ENCODE measurements at regions not wholly inside any gene's neighbourhood (a gene's known extent, or its start where the extent isn't known, plus 50 kb on each side); places are given as distances from the start of the nearest gene placed in this dataset.

GRCh38 chr6:144796070-144796469 lies 510.9 kb downstream of the UTRN start:
- no peak for TF ChIP-seq POLR2A (IDR thresholded peaks at IDR 0.05)
- TF ChIP-seq POLR2AphosphoS5 (IDR thresholded peaks at IDR 0.05), result no peak
- TF ChIP-seq EP300 (IDR thresholded peaks at IDR 0.05), result no peak
- no peak for TF ChIP-seq CTCF (IDR thresholded peaks at IDR 0.05)
- no peaks in the 10 kb centered on the region for H3K27me3 ChIP-seq
- no peak for DNase-seq
- H3K9me3 ChIP-seq, result no peaks in the 10 kb centered on the region
- WGBS, 2 donors, result 93 to 99% methylated on average over 2 of the region's 2 CpGs
- H3K36me3 ChIP-seq, result peaks cover 10 to 63% (median 22%) of the 10 kb centered on the region in 4 donors
- H3K4me1 ChIP-seq, result no peaks in the 10 kb centered on the region
- ATAC-seq (ENCODE audit: low FRiP score in 2 of 2), result no peak
- H3K27ac ChIP-seq, result no peak overlapping the region
- H3K4me3 ChIP-seq, result no peak overlapping the region

GRCh38 chr6:144797881-144798589 lies 512.9 kb downstream of the UTRN start:
- DNase-seq (no peak), ATAC-seq (ENCODE audit: low FRiP score in 2 of 2) (no peak)
- no peaks in the 10 kb centered on the region for H3K4me1 ChIP-seq
- H3K27me3 ChIP-seq, result no peaks in the 10 kb centered on the region
- no peak overlapping the region for H3K4me3 ChIP-seq
- no peak overlapping the region for H3K27ac ChIP-seq
- 86 to 91% methylated on average over 7 of the region's 7 CpGs for WGBS, 2 donors
- H3K9me3 ChIP-seq, result no peaks in the 10 kb centered on the region
- TF ChIP-seq EP300 (IDR thresholded peaks at IDR 0.05) (no peak), POLR2A (IDR thresholded peaks at IDR 0.05) (no peak), POLR2AphosphoS5 (IDR thresholded peaks at IDR 0.05) (no peak), CTCF (IDR thresholded peaks at IDR 0.05) (no peak)
- peaks cover 7 to 58% (median 22%) of the 10 kb centered on the region in 4 donors for H3K36me3 ChIP-seq

- ATAC-seq (ENCODE audit: low FRiP score in 2 of 2), result no peak
- DNase-seq, result no peak
- H3K36me3 ChIP-seq, result peaks cover 0 to 30% (median 0%) of the 10 kb centered on the region in 4 donors
- H3K9me3 ChIP-seq, result no peaks in the 10 kb centered on the region
- H3K4me1 ChIP-seq, result no peaks in the 10 kb centered on the region
- TF ChIP-seq EP300 (IDR thresholded peaks at IDR 0.05) (no peak), POLR2A (IDR thresholded peaks at IDR 0.05) (no peak), CTCF (IDR thresholded peaks at IDR 0.05) (no peak), POLR2AphosphoS5 (IDR thresholded peaks at IDR 0.05) (no peak)
- no peak overlapping the region for H3K4me3 ChIP-seq
- H3K27me3 ChIP-seq, result no peaks in the 10 kb centered on the region
- no peak overlapping the region for H3K27ac ChIP-seq
Measured at GRCh38 chr6:144804246-144804790, 519.2 kb downstream of the UTRN start.

GRCh38 chr6:144805049-144805448 lies 519.9 kb downstream of the UTRN start:
- DNase-seq, result no peak
- TF ChIP-seq EP300 (IDR thresholded peaks at IDR 0.05) (no peak), POLR2A (IDR thresholded peaks at IDR 0.05) (no peak)
- H3K4me1 ChIP-seq, result peaks cover 0 to 4% (median 0%) of the 10 kb centered on the region in 4 donors
- 67 to 78% methylated on average over 1 of the region's 1 CpG for WGBS, 2 donors
- no peaks in the 10 kb centered on the region for H3K27me3 ChIP-seq
- no peak for ATAC-seq (ENCODE audit: low FRiP score in 2 of 2)
- H3K4me3 ChIP-seq, result no peak overlapping the region
- peaks cover 0 to 28% (median 0%) of the 10 kb centered on the region in 4 donors for H3K36me3 ChIP-seq
- H3K27ac ChIP-seq, result no peak overlapping the region
- H3K9me3 ChIP-seq, result no peaks in the 10 kb centered on the region

GRCh38 chr6:144806222-144806621 lies 521.1 kb downstream of the UTRN start:
- no peak for DNase-seq
- peaks cover 0 to 28% (median 0%) of the 10 kb centered on the region in 4 donors for H3K36me3 ChIP-seq
- H3K9me3 ChIP-seq, result no peaks in the 10 kb centered on the region
- H3K4me3 ChIP-seq, result no peak overlapping the region
- H3K27me3 ChIP-seq, result no peaks in the 10 kb centered on the region
- no peak for ATAC-seq (ENCODE audit: low FRiP score in 2 of 2)
- H3K4me1 ChIP-seq, result peaks cover 0 to 4% (median 0%) of the 10 kb centered on the region in 4 donors
- TF ChIP-seq POLR2A (IDR thresholded peaks at IDR 0.05), result no peak
- TF ChIP-seq EP300 (IDR thresholded peaks at IDR 0.05), result no peak
- H3K27ac ChIP-seq, result no peak overlapping the region

GRCh38 chr6:144809120-144809519 lies 524.0 kb downstream of the UTRN start:
- Histone ChIP-seq H3K27me3 (no peaks in the 10 kb centered on the region), H3K4me1 (peaks cover 0 to 4% (median 0%) of the 10 kb centered on the region in 4 donors), H3K27ac (no peak overlapping the region), H3K36me3 (peaks cover 0 to 26% (median 2%) of the 10 kb centered on the region in 4 donors), H3K4me3 (no peak overlapping the region), H3K9me3 (no peaks in the 10 kb centered on the region)
- WGBS, 2 donors, result 87 to 96% methylated on average over 1 of the region's 1 CpG
- no peak for TF ChIP-seq POLR2AphosphoS5 (IDR thresholded peaks at IDR 0.05)
- no peak for TF ChIP-seq EP300 (IDR thresholded peaks at IDR 0.05)
- no peak for TF ChIP-seq CTCF (IDR thresholded peaks at IDR 0.05)
- no peak for TF ChIP-seq POLR2A (IDR thresholded peaks at IDR 0.05)
- ATAC-seq (ENCODE audit: low FRiP score in 2 of 2), result no peak
- DNase-seq, result no peak

All from upper lobe of left lung (tissue), 6 donors.